Neural crest cell (in vitro differentiated cells): ENCODE measurements at regions not wholly inside any gene's neighbourhood (a gene's known extent, or its start where the extent isn't known, plus 50 kb on each side); places are given as distances from the start of the nearest gene placed in this dataset.

ENCODE experiments used
- DNase-seq: peaks from one replicate; pipeline ENCODE4 v3.0.0; 2021; ENCODE audit warnings: low read depth, mixed read lengths, low spot score
- H3K27ac Mint-ChIP-seq: one replicate; pipeline ENCODE4 v1.8.0; 2021; ENCODE audit warnings: mild to moderate bottlenecking, mixed read lengths; ENCODE audit not compliant: unreplicated experiment
- H3K27me3 Mint-ChIP-seq: 2 replicates; pipeline ENCODE4 v1.8.0; 2021; ENCODE audit warnings: low read depth, mild to moderate bottlenecking, mixed read lengths
- H3K36me3 Mint-ChIP-seq: 2 replicates; pipeline ENCODE4 v1.8.0; 2021; ENCODE audit warnings: low read depth, mild to moderate bottlenecking, mixed read lengths
- H3K4me1 Mint-ChIP-seq: 2 replicates; pipeline ENCODE4 v1.8.0; 2021; ENCODE audit warnings: mixed read lengths
- H3K4me3 Mint-ChIP-seq: one replicate; pipeline ENCODE4 v1.8.0; 2021; ENCODE audit warnings: mild to moderate bottlenecking, mixed read lengths
- H3K9me3 Mint-ChIP-seq: 2 replicates; pipeline ENCODE4 v1.8.0; 2021; ENCODE audit warnings: mixed read lengths
- TF ChIP-seq, protein P1 (sequence below): fragments of 200-600 bp; sonication (generic); conservative IDR thresholded peaks from 2 replicates; pipeline ENCODE4 v1.5.0; 2021; ENCODE audit warnings: antibody characterized with exemption, mild to moderate bottlenecking

DNA sequence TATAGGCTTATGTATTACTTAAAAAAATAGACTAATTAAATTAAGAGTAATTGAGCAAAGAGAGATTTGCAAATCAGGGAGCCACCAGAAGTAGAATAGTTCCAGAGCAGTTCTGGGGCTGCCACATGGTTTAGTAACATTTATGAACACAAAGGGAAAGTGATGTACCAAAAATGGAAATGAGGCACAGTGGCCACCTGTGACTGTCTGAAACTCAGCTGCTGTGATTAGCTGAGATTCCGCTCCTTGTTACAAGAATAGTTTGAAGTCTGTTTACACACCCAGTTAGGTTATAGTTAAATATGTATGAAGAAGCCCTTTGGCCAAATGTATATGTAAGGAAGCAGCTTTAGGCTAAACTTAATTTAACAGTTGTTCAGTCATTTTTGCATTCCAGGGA, 901.5 kb upstream of the CHORDC1 start:
- Mint-ChIP-seq H3K4me3 (no peak overlapping the region), H3K4me1 (no peaks in the 10 kb centered on the region), H3K27me3 (no peaks in the 10 kb centered on the region), H3K27ac (no peak overlapping the region), H3K9me3 (no peaks in the 10 kb centered on the region), H3K36me3 (no peaks in the 10 kb centered on the region)
- TF ChIP-seq, protein P1, sequence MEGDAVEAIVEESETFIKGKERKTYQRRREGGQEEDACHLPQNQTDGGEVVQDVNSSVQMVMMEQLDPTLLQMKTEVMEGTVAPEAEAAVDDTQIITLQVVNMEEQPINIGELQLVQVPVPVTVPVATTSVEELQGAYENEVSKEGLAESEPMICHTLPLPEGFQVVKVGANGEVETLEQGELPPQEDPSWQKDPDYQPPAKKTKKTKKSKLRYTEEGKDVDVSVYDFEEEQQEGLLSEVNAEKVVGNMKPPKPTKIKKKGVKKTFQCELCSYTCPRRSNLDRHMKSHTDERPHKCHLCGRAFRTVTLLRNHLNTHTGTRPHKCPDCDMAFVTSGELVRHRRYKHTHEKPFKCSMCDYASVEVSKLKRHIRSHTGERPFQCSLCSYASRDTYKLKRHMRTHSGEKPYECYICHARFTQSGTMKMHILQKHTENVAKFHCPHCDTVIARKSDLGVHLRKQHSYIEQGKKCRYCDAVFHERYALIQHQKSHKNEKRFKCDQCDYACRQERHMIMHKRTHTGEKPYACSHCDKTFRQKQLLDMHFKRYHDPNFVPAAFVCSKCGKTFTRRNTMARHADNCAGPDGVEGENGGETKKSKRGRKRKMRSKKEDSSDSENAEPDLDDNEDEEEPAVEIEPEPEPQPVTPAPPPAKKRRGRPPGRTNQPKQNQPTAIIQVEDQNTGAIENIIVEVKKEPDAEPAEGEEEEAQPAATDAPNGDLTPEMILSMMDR: no peak
- DNase-seq: no peak

DNA sequence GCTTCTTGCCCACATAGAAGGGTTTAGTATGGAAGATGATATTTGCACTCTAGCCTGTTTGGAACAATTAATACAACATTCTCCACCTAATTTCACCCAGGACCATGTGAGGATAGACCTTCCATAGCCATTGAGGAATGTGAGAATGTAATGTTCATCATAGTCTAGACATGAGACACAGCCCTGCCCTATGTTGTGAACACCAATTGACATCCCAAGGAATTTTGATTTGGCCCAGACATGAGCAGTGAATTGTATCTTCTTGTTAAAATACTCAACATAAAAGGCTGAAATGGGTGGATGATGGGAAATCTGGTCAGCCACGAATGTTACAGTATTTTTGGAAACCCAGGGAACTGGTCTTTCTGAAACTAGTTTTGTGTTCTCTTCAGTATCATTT, 892.3 kb upstream of the CHORDC1 start:
- Mint-ChIP-seq H3K4me1 (no peaks in the 10 kb centered on the region), H3K9me3 (no peaks in the 10 kb centered on the region), H3K36me3 (no peaks in the 10 kb centered on the region), H3K27me3 (peaks cover 20% of the 10 kb centered on the region), H3K4me3 (no peak overlapping the region), H3K27ac (no peak overlapping the region)
- no peak for DNase-seq
- TF ChIP-seq, protein P1: no peak

DNA sequence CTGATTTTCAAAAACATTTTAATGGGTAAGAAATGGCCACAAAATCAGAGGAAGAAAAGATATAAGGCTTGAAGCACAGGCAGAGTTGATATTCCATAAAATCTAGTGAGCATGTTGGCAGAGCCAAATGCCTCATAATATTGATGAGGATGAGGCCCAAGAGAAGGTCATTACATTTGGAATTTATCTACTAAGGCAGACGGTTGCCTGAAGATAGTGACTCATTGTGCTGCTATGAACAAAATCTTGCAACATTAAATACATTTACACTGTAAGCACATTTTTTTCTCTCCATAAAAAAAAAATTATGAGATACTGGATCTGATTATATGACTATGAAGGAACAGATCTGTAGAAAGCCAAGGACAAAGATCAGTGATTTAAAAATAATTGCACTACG, 881.4 kb upstream of the CHORDC1 start:
- Mint-ChIP-seq H3K9me3 (no peaks in the 10 kb centered on the region), H3K4me1 (no peaks in the 10 kb centered on the region), H3K36me3 (no peaks in the 10 kb centered on the region), H3K27me3 (no peaks in the 10 kb centered on the region), H3K4me3 (no peak overlapping the region), H3K27ac (no peak overlapping the region)
- TF ChIP-seq, protein P1: no peak
- DNase-seq: no peak

DNA sequence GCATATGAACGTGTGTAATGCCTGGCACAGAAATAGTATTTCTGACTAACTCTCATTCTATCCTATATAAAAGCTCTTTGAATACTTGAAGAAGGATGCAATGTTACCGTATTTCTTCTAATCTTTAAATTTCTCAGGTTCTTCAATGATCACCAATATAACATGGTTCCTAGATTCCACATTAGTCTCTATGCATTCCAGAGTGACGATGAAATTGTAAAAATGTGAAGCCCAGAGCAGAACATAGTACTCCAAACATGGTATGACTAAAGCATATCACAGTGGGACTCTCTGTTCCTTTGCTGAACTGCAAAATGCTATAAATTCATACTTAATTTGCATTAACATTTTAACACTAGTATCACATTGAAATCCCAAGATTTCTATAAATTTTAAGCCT, 877.6 kb upstream of the CHORDC1 start:
- DNase-seq: no peak
- no peak overlapping the region for H3K4me3 Mint-ChIP-seq
- H3K27ac Mint-ChIP-seq: no peak overlapping the region
- H3K4me1 Mint-ChIP-seq: peaks cover 7% of the 10 kb centered on the region
- H3K36me3 Mint-ChIP-seq: no peaks in the 10 kb centered on the region
- TF ChIP-seq, protein P1: no peak
- no peaks in the 10 kb centered on the region for H3K9me3 Mint-ChIP-seq
- H3K27me3 Mint-ChIP-seq: no peaks in the 10 kb centered on the region

DNA sequence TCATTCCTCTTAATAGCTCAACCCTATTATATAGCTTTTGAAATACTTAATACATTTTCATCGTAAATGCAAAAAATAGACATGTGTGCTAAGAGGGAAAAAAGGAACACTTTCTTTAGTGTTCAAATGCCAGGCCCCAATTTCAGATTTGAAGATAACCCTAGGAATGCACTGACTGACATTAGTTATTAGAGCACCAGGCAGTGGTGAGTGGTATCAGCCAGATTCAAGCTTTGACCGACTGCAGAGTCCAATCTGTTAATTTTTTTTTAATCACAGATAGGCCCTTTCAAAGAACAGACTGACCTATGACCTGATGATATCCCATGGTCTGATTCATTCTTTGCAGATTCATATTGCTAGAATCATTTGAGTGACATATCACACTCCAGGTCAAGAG, 874.2 kb upstream of the CHORDC1 start:
- Mint-ChIP-seq H3K36me3 (no peaks in the 10 kb centered on the region), H3K27me3 (no peaks in the 10 kb centered on the region)

More for the DNA sequence above, 874.2 kb upstream of the CHORDC1 start:
- Mint-ChIP-seq H3K27ac (no peak overlapping the region), H3K4me1 (peaks cover 7% of the 10 kb centered on the region), H3K4me3 (no peak overlapping the region), H3K9me3 (no peaks in the 10 kb centered on the region)
- no peak for DNase-seq
- TF ChIP-seq, protein P1: no peak
